Stomach smooth muscle (tissue), 2 donors: ENCODE measurements at regions not wholly inside any gene's neighbourhood (a gene's known extent, or its start where the extent isn't known, plus 50 kb on each side); places are given as distances from the start of the nearest gene placed in this dataset.

Source experiments
- H3K27ac ChIP-seq: one replicate; pipeline ENCODE4 v1.7.0; 2013; ENCODE audit warnings: mild to moderate bottlenecking, low read length, inconsistent platforms
- H3K27me3 ChIP-seq, 2 donors: one replicate each; pipeline ENCODE4 v1.7.0; 2013; ENCODE audit warnings: low read length in 2 of 2; ENCODE audit not compliant: insufficient read depth in 2 of 2, control insufficient read depth in 1 of 2
- H3K36me3 ChIP-seq, 2 donors: one replicate each; pipeline ENCODE4 v1.7.0; 2013; ENCODE audit warnings: low read length in 2 of 2; ENCODE audit not compliant: control insufficient read depth in 2 of 2, insufficient read depth in 2 of 2
- H3K4me1 ChIP-seq: one replicate; pipeline ENCODE4 v1.7.0; 2013; ENCODE audit warnings: low read length; ENCODE audit not compliant: control insufficient read depth, insufficient read depth
- H3K4me3 ChIP-seq, 2 donors: one replicate each; pipeline ENCODE4 v1.7.0; 2013; ENCODE audit warnings: low read length in 2 of 2
- H3K9ac ChIP-seq, 2 donors: one replicate each; pipeline ENCODE4 v1.7.0; 2013; ENCODE audit warnings: low read length in 2 of 2, mild to moderate bottlenecking in 1 of 2
- H3K9me3 ChIP-seq, 2 donors: one replicate each; pipeline ENCODE4 v1.7.0; 2013; ENCODE audit warnings: low read length in 2 of 2; ENCODE audit not compliant: control insufficient read depth in 2 of 2
- donor health status: healthy.
- donor health status: Pancreatic carcinoma.

DNA sequence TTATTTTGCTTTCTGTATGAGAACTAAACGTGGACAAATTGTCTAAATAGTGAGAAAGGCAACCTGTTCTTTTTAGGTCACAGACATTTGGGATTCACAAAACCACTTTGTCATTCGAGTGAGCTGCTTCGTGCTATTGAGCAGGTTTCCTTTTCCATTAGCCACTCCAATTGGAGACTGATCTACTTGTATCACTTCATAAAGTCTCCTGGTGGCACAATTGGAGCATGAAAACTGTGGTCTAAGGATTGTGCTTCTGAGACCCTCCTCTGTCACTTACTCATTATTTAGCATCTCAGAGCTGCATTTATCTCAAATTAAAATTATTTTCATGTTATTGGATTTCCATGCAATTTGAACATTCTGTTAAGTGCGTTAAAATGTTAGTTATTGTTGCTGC lies 397.7 kb downstream of the TDRD3 start:
- no peaks in the 10 kb centered on the region for H3K9me3 ChIP-seq
- no peak overlapping the region for H3K9ac ChIP-seq
- no peak overlapping the region for H3K27ac ChIP-seq
- no peaks in the 10 kb centered on the region for H3K36me3 ChIP-seq
- H3K4me3 ChIP-seq: no peak overlapping the region
- H3K27me3 ChIP-seq: no peaks in the 10 kb centered on the region
- H3K4me1 ChIP-seq: no peaks in the 10 kb centered on the region

DNA sequence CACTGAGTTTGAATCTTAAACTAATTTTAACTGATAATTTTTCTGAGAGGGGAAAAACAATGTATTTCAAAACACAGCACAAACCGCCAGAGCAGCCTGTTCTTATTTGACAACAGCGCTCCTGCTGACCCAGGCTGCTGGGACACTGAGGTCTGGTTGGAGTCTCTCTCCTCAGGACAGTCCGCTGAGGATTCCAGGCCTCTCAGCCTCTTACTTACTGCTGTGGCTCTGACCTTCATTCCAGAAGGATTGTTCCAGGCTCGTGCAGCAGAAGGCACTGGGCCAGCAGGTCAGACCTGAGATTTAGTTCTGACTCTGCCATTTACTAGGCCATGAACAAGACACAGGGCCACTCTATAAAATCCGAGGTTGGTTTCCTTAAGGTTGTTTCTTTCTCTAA lies 393.6 kb downstream of the TDRD3 start:
- Histone ChIP-seq H3K9me3 (no peaks in the 10 kb centered on the region), H3K4me3 (no peak overlapping the region), H3K36me3 (no peaks in the 10 kb centered on the region), H3K27ac (no peak overlapping the region), H3K9ac (no peak overlapping the region), H3K4me1 (no peaks in the 10 kb centered on the region), H3K27me3 (no peaks in the 10 kb centered on the region)

DNA sequence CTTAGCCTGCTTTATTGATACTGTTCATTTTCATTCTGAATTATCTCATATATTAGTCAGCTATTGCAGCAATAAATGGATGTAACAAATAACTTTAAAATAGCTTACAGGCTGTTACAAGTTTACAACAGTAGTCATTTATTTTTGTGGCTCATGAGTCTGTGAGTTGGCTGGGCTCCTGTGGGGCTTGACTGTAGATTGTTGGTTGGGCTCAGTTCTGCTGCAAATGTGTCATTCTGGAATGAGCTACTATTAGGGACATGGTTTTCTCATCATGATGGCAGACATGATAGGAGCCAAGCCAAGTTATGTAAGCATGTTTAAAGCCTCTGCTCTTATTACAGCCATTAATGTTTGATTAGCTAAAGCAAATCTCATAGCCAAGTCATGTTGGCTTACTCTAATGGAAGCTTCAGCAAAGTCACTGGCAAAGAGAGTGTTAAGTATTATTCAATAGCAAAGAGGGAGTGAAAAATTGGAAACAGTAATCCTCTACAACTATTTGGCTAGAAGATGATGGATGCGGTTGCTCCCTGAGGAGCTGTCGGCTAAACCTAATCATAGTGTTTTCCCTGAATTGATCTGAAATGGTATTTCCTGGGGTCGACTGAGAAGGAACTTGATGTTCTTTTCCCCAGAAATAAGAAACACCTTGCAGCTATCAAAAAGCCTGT lies 391.3 kb downstream of the TDRD3 start:
- Histone ChIP-seq H3K9me3 (no peaks in the 10 kb centered on the region), H3K27ac (no peak overlapping the region), H3K4me3 (no peak overlapping the region), H3K36me3 (no peaks in the 10 kb centered on the region), H3K4me1 (no peaks in the 10 kb centered on the region), H3K9ac (no peak overlapping the region), H3K27me3 (no peaks in the 10 kb centered on the region)

DNA sequence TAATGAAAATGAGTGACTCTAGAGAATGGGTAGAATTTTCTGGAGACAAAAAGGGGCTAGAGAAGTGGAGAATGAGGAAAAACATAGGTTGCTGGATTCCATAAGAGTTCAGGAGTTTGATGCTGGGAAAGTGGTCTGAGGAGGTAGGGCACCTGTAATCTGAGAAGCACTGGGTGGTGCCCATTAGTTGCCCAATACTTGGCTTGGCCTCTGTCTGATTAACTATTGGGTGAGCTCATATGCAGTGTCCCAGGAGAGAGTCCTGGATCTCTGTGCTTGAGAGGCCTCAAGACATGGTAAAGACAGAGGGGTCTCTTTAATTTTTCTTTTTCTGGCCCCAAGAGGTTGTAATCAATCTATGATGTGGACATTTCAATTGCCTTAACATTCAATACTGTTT lies 390.1 kb downstream of the TDRD3 start:
- Histone ChIP-seq H3K27ac (no peak overlapping the region), H3K4me1 (no peaks in the 10 kb centered on the region), H3K4me3 (no peak overlapping the region), H3K9ac (no peak overlapping the region), H3K36me3 (no peaks in the 10 kb centered on the region), H3K27me3 (no peaks in the 10 kb centered on the region), H3K9me3 (peaks cover 0 to 1% of the 10 kb centered on the region in 2 donors)

DNA sequence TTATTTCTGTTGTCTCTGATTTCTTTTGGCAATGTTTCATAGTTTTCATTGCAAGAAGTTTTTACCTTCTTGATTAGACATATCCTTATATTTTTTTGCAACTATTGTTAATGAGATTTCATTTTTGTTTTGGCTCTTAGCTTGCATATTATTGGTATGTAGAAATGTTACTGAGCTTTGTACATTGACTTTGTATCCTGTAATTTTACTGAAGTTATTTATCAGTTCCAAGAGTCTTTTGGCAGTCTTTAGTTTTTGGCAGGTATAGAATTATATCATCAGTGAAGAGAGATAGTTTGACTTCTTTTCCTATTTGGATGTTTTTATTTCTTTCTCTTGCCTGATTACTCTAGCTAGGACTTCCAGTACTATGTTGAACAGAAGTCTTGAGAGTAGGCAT lies 375.7 kb downstream of the TDRD3 start:
- Histone ChIP-seq H3K9ac (no peak overlapping the region), H3K4me3 (no peak overlapping the region), H3K27me3 (no peaks in the 10 kb centered on the region), H3K27ac (no peak overlapping the region), H3K9me3 (no peaks in the 10 kb centered on the region), H3K4me1 (no peaks in the 10 kb centered on the region), H3K36me3 (no peaks in the 10 kb centered on the region)

DNA sequence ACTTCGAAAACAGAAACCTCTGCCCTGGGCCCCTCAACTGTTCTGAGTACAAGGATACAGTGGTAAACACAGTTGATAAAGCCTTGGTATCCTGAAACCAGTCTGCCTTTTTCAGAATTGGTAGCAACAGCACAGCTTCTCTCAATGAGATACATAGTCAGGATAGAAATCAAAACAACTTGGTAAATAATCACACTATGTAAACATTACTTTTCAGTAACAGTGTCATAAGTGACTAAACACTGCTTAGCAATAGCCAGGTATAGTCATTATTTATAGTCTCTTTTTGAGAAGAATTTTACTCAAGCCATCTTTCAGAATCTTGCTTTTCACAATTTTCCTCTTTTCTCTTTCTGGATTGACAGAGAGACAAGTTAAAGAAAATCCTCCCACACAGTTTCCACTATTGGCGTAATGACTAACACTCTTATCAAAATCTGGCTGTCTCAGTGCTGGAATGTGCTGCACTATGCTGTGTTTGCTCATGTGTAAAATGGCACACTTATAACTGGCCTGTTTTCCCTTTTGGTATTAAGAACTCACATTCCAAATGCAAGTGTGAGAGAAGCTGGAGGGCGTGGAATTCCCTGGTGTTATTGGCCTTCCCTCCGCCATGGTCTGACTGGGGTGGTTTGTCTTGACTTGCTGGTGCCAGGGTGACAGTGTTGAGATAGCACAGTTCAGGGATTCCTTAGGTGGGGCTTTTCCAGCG lies 368.8 kb downstream of the TDRD3 start:
- H3K4me3 ChIP-seq: no peak overlapping the region
- no peaks in the 10 kb centered on the region for H3K9me3 ChIP-seq
- no peak overlapping the region for H3K9ac ChIP-seq
- H3K27me3 ChIP-seq: no peaks in the 10 kb centered on the region
- H3K36me3 ChIP-seq: no peaks in the 10 kb centered on the region
- H3K4me1 ChIP-seq: no peaks in the 10 kb centered on the region
- H3K27ac ChIP-seq: no peak overlapping the region

DNA sequence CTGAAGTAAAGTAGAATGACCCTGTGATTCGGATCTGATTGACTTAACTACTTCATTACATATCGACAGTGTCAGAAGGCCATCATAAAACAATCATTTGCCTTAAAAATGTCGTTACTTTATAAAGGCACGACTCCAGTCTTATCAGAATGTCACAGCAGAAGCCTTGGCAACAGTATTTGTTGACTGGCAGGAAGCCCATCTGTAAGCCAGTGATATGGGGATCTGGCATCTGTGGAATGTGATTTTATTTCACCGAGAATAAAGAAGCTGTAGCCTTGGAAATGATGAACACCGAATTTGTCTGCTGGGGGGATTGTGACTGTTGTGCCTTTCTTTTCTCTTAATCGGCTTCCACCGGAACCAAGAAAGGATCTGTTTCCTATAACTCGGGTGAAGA lies 362.5 kb downstream of the TDRD3 start:
- Histone ChIP-seq H3K27ac (no peak overlapping the region), H3K4me3 (no peak overlapping the region)

DNA sequence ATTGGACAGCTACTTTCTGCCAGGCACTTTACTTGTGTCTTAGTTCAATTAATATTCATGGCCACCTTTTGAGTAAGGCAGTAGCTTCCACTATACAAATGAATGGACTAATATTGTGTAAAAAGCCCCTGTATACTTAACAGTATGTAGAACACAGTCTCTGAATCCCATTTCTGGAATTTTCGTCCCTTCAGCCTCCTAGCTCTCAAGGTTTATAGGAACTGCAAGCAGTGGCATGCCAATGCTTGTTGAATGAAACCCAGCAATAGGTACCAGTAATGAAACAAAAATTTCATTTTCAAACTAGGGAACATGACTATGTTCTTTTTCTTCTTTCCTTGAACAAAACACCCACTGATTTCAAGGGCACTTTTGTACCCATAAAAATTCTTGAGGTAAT lies 361.6 kb downstream of the TDRD3 start:
- no peaks in the 10 kb centered on the region for H3K4me1 ChIP-seq
- H3K27me3 ChIP-seq: no peaks in the 10 kb centered on the region
- H3K36me3 ChIP-seq: no peaks in the 10 kb centered on the region
- no peaks in the 10 kb centered on the region for H3K9me3 ChIP-seq
- H3K4me3 ChIP-seq: no peak overlapping the region
- no peak overlapping the region for H3K27ac ChIP-seq
- H3K9ac ChIP-seq: no peak overlapping the region

More for the DNA sequence above, 362.5 kb downstream of the TDRD3 start:
- Histone ChIP-seq H3K36me3 (no peaks in the 10 kb centered on the region), H3K27me3 (no peaks in the 10 kb centered on the region), H3K9me3 (no peaks in the 10 kb centered on the region), H3K4me1 (no peaks in the 10 kb centered on the region), H3K9ac (no peak overlapping the region)

DNA sequence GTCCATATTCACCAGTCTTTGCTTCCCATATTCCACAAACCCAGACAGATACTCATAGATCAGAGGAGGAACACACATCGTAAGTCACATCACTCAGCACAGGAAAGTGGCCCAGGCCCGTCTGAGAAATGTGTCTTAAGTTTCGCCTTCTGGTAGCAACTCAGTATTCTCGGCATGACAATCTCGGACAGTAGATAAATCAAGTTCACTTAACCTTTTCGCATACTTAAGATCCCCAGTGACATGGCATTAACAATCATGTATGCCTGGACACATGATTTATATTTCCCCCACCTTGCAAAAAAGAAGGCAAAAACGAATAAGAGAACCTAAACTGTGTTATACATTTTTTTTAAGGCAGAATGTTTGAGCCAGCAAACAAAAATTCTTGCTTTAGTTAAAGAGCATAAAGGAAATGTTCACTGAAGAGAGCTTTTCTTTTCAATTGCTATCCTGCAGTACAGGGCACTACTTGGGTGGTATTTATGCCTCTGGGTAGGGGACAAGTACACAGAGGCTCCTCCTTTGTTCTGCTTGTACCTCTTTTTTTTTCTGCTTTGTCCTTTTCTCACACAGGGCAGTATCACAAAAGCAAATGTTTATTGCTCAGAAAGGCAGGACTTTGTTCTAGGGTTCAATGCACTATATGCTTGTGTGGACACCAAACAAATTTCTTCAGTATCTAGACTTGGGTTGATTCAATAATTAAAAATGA lies 360.6 kb downstream of the TDRD3 start:
- Histone ChIP-seq H3K9ac (no peak overlapping the region), H3K9me3 (no peaks in the 10 kb centered on the region), H3K4me1 (no peaks in the 10 kb centered on the region), H3K36me3 (no peaks in the 10 kb centered on the region), H3K4me3 (no peak overlapping the region), H3K27me3 (no peaks in the 10 kb centered on the region), H3K27ac (no peak overlapping the region)

DNA sequence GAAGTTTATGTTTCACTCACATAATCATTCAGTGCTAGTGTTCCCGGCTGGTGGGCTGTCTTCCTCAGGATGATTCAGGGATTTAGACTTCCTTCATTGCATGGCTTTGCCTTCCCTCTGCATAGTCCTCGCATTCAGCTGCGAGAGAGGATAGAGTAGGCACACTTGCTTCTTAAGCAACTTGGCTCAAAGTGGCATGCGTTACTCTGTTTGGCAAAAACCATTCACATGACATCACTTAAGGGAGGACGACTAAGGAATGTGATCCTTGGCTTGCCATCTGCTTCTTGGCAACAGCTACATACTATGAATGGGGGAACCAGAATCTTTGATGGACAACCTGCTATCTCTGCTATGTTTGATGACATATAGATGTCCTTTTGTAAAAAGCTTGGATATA lies 359.3 kb downstream of the TDRD3 start:
- Histone ChIP-seq H3K27me3 (no peaks in the 10 kb centered on the region), H3K36me3 (no peaks in the 10 kb centered on the region), H3K4me3 (no peak overlapping the region), H3K27ac (no peak overlapping the region), H3K9me3 (no peaks in the 10 kb centered on the region), H3K4me1 (no peaks in the 10 kb centered on the region), H3K9ac (no peak overlapping the region)
